ENCODE measurements at regions not wholly inside any gene's neighbourhood (a gene's known extent, or its start where the extent isn't known, plus 50 kb on each side); places are given as distances from the start of the nearest gene placed in this dataset.

- Mint-ChIP-seq H3K4me3 (ENCODE audit: low read depth, unreplicated experiment) (no peak overlapping the region), H3K4me1 (ENCODE audit: low read depth, unreplicated experiment) (no peaks in the 10 kb centered on the region), H3K9me3 (ENCODE audit: low read depth, unreplicated experiment) (no peaks in the 10 kb centered on the region), H3K27ac (ENCODE audit: unreplicated experiment) (no peak overlapping the region), H3K27me3 (ENCODE audit: unreplicated experiment) (no peaks in the 10 kb centered on the region), H3K36me3 (ENCODE audit: insufficient read depth, unreplicated experiment) (no peaks in the 10 kb centered on the region)
- no peak for DNase-seq
- no TSS peak for BruUV-seq (replicated peaks)
- CTCF ChIA-PET, result no interaction called here
- intact Hi-C loops (cut with micrococcal nuclease; ENCODE audit: unreplicated experiment), result no loop called here
- no peak for TF ChIP-seq CTCF (IDR thresholded peaks at IDR 0.05; ENCODE audit: unreplicated experiment)
These were observed 92.2 kb upstream of the KCTD1 start for GRCh38 chr18:26640541-26640940.

- no peak overlapping the region for H3K27ac Mint-ChIP-seq (ENCODE audit: unreplicated experiment)
- DNase-seq, result no peak
- no peaks in the 10 kb centered on the region for H3K9me3 Mint-ChIP-seq (ENCODE audit: low read depth, unreplicated experiment)
- H3K27me3 Mint-ChIP-seq (ENCODE audit: unreplicated experiment), result no peaks in the 10 kb centered on the region
- TF ChIP-seq CTCF (IDR thresholded peaks at IDR 0.05; ENCODE audit: unreplicated experiment), result no peak
- H3K4me1 Mint-ChIP-seq (ENCODE audit: low read depth, unreplicated experiment), result no peaks in the 10 kb centered on the region
- CTCF ChIA-PET, result no interaction called here
- intact Hi-C loops (cut with micrococcal nuclease; ENCODE audit: unreplicated experiment), result no loop called here
- H3K36me3 Mint-ChIP-seq (ENCODE audit: insufficient read depth, unreplicated experiment), result no peaks in the 10 kb centered on the region
- BruUV-seq (replicated peaks), result no TSS peak
- no peak overlapping the region for H3K4me3 Mint-ChIP-seq (ENCODE audit: low read depth, unreplicated experiment)
These were observed 90.8 kb upstream of the KCTD1 start for GRCh38 chr18:26639149-26639548.

DNA sequence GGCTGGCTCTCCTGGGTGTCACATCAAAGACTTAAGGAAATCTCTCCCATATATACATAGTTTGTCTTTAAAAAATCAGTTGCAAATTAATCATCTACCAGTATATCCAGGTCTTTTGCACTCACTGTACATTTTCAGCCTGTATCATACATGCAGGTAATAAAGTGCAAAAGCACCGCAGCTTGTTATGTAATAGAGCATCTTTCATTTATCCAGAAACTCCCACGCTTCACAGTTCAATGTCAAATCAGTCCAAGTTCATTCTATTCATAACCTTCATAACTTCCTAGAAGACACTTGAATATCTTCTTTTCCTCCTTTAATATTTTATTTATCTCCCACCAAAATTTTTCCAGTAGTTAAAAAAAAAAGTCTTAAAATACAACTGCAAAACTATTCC, 89.6 kb upstream of the KCTD1 start:
- Mint-ChIP-seq H3K4me1 (ENCODE audit: low read depth, unreplicated experiment) (no peaks in the 10 kb centered on the region), H3K36me3 (ENCODE audit: insufficient read depth, unreplicated experiment) (no peaks in the 10 kb centered on the region), H3K4me3 (ENCODE audit: low read depth, unreplicated experiment) (no peak overlapping the region), H3K9me3 (ENCODE audit: low read depth, unreplicated experiment) (no peaks in the 10 kb centered on the region), H3K27ac (ENCODE audit: unreplicated experiment) (no peak overlapping the region), H3K27me3 (ENCODE audit: unreplicated experiment) (no peaks in the 10 kb centered on the region)
- no peak for TF ChIP-seq CTCF (IDR thresholded peaks at IDR 0.05; ENCODE audit: unreplicated experiment)
- CTCF ChIA-PET, result no interaction called here
- BruUV-seq (replicated peaks), result no TSS peak
- intact Hi-C loops (cut with micrococcal nuclease; ENCODE audit: unreplicated experiment), result no loop called here
- no peak for DNase-seq

- H3K4me1 Mint-ChIP-seq (ENCODE audit: low read depth, unreplicated experiment), result no peaks in the 10 kb centered on the region
- TF ChIP-seq CTCF (IDR thresholded peaks at IDR 0.05; ENCODE audit: unreplicated experiment), result no peak
- no peak overlapping the region for H3K4me3 Mint-ChIP-seq (ENCODE audit: low read depth, unreplicated experiment)
- no peaks in the 10 kb centered on the region for H3K9me3 Mint-ChIP-seq (ENCODE audit: low read depth, unreplicated experiment)
- no peaks in the 10 kb centered on the region for H3K36me3 Mint-ChIP-seq (ENCODE audit: insufficient read depth, unreplicated experiment)
- H3K27me3 Mint-ChIP-seq (ENCODE audit: unreplicated experiment), result no peaks in the 10 kb centered on the region
- DNase-seq, result no peak
- intact Hi-C loops (cut with micrococcal nuclease; ENCODE audit: unreplicated experiment), result no loop called here
- no peak overlapping the region for H3K27ac Mint-ChIP-seq (ENCODE audit: unreplicated experiment)
- CTCF ChIA-PET, result no interaction called here
- no TSS peak for BruUV-seq (replicated peaks)
These were observed 89.0 kb upstream of the KCTD1 start for GRCh38 chr18:26637324-26637723.

GRCh38 chr18:26635466-26635865, 87.1 kb upstream of the KCTD1 start:
- TF ChIP-seq CTCF (IDR thresholded peaks at IDR 0.05; ENCODE audit: unreplicated experiment), result no peak
- CTCF ChIA-PET, result no interaction called here
- no TSS peak for BruUV-seq (replicated peaks)
- DNase-seq, result no peak
- Mint-ChIP-seq H3K4me3 (ENCODE audit: low read depth, unreplicated experiment) (no peak overlapping the region), H3K27me3 (ENCODE audit: unreplicated experiment) (no peaks in the 10 kb centered on the region), H3K36me3 (ENCODE audit: insufficient read depth, unreplicated experiment) (no peaks in the 10 kb centered on the region), H3K9me3 (ENCODE audit: low read depth, unreplicated experiment) (no peaks in the 10 kb centered on the region), H3K27ac (ENCODE audit: unreplicated experiment) (no peak overlapping the region), H3K4me1 (ENCODE audit: low read depth, unreplicated experiment) (no peaks in the 10 kb centered on the region)
- intact Hi-C loops (cut with micrococcal nuclease; ENCODE audit: unreplicated experiment), result no loop called here
